GM23338 (cell line): ENCODE measurements at regions not wholly inside any gene's neighbourhood (a gene's known extent, or its start where the extent isn't known, plus 50 kb on each side); places are given as distances from the start of the nearest gene placed in this dataset.

ENCODE experiments used
- ATAC-seq: fragments of 200-7000 bp; cut with Tn5 transposase; 3 replicates; pipeline ENCODE4 v1.9.1; 2020
- DNase-seq: peaks from one replicate; pipeline ENCODE4 v3.0.0-alpha.2; 2015; ENCODE audit warnings: low spot score
- H2AFZ ChIP-seq: fragments of 200-600 bp; sonication (generic); 2 replicates; pipeline ENCODE4 v1.8.0; 2016; ENCODE audit warnings: antibody characterized with exemption, mild to moderate bottlenecking, moderate library complexity
- H3F3A ChIP-seq: fragments of 200-600 bp; sonication (generic); replicated peaks from 2 replicates; pipeline ENCODE4 v1.8.0; 2017; ENCODE audit warnings: antibody characterized with exemption, mixed run types, low read depth
- H3K27ac ChIP-seq: fragments of 200-600 bp; sonication (generic); 2 replicates; pipeline ENCODE4 v1.6.1; 2016; ENCODE audit warnings: low read depth
- H3K27me3 ChIP-seq: fragments of 200-600 bp; sonication (generic); 2 replicates; pipeline ENCODE4 v1.8.0; 2016; ENCODE audit warnings: mild to moderate bottlenecking, mixed run types, moderate library complexity; ENCODE audit not compliant: insufficient read depth
- H3K36me3 ChIP-seq: fragments of 200-600 bp; sonication (generic); 2 replicates; pipeline ENCODE4 v1.8.0; 2016; ENCODE audit warnings: mild to moderate bottlenecking; ENCODE audit not compliant: insufficient read depth
- H3K4me1 ChIP-seq: fragments of 200-600 bp; sonication (generic); 2 replicates; pipeline ENCODE4 v1.8.0; 2016; ENCODE audit warnings: mild to moderate bottlenecking, moderate library complexity; ENCODE audit not compliant: insufficient read depth
- H3K4me2 ChIP-seq: fragments of 200-600 bp; sonication (generic); 2 replicates; pipeline ENCODE4 v1.7.1; 2017; ENCODE audit warnings: mixed run types
- H3K4me3 ChIP-seq: fragments of 200-600 bp; sonication (generic); 2 replicates; pipeline ENCODE4 v1.6.1; 2016; ENCODE audit warnings: mixed run types
- H3K79me2 ChIP-seq: fragments of 200-600 bp; sonication (generic); replicated peaks from 2 replicates; pipeline ENCODE4 v1.8.0; 2017; ENCODE audit warnings: mild to moderate bottlenecking; ENCODE audit not compliant: insufficient read depth
- H3K9me2 ChIP-seq: fragments of 200-600 bp; sonication (generic); 2 replicates; pipeline ENCODE4 v1.8.0; 2017; ENCODE audit not compliant: insufficient read depth
- H4K20me1 ChIP-seq: fragments of 200-600 bp; sonication (generic); replicated peaks from 2 replicates; pipeline ENCODE4 v1.8.0; 2017; ENCODE audit warnings: mild to moderate bottlenecking; ENCODE audit not compliant: insufficient read depth
- H3K27ac Mint-ChIP-seq: 2 replicates; pipeline ENCODE4 v1.8.0; 2020; ENCODE audit warnings: inconsistent platforms, mild to moderate bottlenecking, moderate library complexity, mixed read lengths
- H3K27me3 Mint-ChIP-seq: 3 replicates; pipeline ENCODE4 v1.8.0; 2022; ENCODE audit warnings: low read depth, mild to moderate bottlenecking, moderate library complexity, mixed read lengths, inconsistent platforms; ENCODE audit not compliant: insufficient read depth, poor library complexity
- H3K36me3 Mint-ChIP-seq: 3 replicates; pipeline ENCODE4 v1.8.0; 2021; ENCODE audit warnings: low read depth, mild to moderate bottlenecking, inconsistent platforms, moderate library complexity, mixed read lengths
- H3K4me1 Mint-ChIP-seq: 3 replicates; pipeline ENCODE4 v1.8.0; 2020; ENCODE audit warnings: mild to moderate bottlenecking, inconsistent platforms, mixed read lengths
- H3K4me3 Mint-ChIP-seq: 3 replicates; pipeline ENCODE4 v1.8.0; 2021; ENCODE audit warnings: moderate library complexity, mild to moderate bottlenecking, inconsistent platforms, mixed read lengths
- H3K9me3 Mint-ChIP-seq: 3 replicates; pipeline ENCODE4 v1.8.0; 2020; ENCODE audit warnings: moderate library complexity, mild to moderate bottlenecking, inconsistent platforms, mixed read lengths
- JUNB ChIP-seq: IDR thresholded peaks from one replicate; pipeline ENCODE4 v1.6.1; 2016; ENCODE audit warnings: antibody characterized with exemption; ENCODE audit not compliant: unreplicated experiment
- NANOG ChIP-seq: IDR thresholded peaks from 2 replicates; pipeline ENCODE4 v1.6.1; 2016; ENCODE audit warnings: antibody characterized with exemption, borderline replicate concordance
- ZNF331 ChIP-seq: fragments of 250-450 bp; sonication (Bioruptor Pico); IDR thresholded peaks from 2 replicates; pipeline ENCODE4 v1.5.0; 2020; ENCODE audit warnings: low read depth, mild to moderate bottlenecking, moderate library complexity
- TF ChIP-seq, protein P1 (sequence below): fragments of 250-450 bp; sonication (Bioruptor Pico); IDR thresholded peaks from 2 replicates; pipeline ENCODE4 v1.5.0; 2020; ENCODE audit warnings: mild to moderate bottlenecking, moderate library complexity
- TF ChIP-seq, protein P2 (sequence below): IDR thresholded peaks from 2 replicates; pipeline ENCODE4 v1.6.1; 2016; ENCODE audit warnings: antibody characterized with exemption

DNA sequence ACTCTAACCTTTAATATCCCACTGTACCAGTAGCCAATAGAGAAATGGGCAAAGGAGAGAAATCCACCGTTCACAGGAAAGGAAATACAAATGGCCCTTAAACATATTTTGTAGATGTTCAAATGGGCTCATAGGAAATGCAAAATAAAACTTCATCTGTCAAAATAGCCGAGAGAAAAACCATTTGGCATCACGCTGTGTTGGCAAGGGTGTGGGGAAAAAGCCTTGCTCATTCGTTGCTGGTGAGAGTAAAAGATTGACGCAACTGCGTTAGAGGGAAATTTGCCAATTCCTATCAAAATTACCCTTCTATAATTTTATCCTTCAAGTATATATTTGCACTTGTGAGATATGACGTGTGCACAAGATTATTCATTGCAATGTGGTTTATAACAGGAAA is 131.9 kb downstream of the EIF4E start (continued):
- TF ChIP-seq, protein P1, sequence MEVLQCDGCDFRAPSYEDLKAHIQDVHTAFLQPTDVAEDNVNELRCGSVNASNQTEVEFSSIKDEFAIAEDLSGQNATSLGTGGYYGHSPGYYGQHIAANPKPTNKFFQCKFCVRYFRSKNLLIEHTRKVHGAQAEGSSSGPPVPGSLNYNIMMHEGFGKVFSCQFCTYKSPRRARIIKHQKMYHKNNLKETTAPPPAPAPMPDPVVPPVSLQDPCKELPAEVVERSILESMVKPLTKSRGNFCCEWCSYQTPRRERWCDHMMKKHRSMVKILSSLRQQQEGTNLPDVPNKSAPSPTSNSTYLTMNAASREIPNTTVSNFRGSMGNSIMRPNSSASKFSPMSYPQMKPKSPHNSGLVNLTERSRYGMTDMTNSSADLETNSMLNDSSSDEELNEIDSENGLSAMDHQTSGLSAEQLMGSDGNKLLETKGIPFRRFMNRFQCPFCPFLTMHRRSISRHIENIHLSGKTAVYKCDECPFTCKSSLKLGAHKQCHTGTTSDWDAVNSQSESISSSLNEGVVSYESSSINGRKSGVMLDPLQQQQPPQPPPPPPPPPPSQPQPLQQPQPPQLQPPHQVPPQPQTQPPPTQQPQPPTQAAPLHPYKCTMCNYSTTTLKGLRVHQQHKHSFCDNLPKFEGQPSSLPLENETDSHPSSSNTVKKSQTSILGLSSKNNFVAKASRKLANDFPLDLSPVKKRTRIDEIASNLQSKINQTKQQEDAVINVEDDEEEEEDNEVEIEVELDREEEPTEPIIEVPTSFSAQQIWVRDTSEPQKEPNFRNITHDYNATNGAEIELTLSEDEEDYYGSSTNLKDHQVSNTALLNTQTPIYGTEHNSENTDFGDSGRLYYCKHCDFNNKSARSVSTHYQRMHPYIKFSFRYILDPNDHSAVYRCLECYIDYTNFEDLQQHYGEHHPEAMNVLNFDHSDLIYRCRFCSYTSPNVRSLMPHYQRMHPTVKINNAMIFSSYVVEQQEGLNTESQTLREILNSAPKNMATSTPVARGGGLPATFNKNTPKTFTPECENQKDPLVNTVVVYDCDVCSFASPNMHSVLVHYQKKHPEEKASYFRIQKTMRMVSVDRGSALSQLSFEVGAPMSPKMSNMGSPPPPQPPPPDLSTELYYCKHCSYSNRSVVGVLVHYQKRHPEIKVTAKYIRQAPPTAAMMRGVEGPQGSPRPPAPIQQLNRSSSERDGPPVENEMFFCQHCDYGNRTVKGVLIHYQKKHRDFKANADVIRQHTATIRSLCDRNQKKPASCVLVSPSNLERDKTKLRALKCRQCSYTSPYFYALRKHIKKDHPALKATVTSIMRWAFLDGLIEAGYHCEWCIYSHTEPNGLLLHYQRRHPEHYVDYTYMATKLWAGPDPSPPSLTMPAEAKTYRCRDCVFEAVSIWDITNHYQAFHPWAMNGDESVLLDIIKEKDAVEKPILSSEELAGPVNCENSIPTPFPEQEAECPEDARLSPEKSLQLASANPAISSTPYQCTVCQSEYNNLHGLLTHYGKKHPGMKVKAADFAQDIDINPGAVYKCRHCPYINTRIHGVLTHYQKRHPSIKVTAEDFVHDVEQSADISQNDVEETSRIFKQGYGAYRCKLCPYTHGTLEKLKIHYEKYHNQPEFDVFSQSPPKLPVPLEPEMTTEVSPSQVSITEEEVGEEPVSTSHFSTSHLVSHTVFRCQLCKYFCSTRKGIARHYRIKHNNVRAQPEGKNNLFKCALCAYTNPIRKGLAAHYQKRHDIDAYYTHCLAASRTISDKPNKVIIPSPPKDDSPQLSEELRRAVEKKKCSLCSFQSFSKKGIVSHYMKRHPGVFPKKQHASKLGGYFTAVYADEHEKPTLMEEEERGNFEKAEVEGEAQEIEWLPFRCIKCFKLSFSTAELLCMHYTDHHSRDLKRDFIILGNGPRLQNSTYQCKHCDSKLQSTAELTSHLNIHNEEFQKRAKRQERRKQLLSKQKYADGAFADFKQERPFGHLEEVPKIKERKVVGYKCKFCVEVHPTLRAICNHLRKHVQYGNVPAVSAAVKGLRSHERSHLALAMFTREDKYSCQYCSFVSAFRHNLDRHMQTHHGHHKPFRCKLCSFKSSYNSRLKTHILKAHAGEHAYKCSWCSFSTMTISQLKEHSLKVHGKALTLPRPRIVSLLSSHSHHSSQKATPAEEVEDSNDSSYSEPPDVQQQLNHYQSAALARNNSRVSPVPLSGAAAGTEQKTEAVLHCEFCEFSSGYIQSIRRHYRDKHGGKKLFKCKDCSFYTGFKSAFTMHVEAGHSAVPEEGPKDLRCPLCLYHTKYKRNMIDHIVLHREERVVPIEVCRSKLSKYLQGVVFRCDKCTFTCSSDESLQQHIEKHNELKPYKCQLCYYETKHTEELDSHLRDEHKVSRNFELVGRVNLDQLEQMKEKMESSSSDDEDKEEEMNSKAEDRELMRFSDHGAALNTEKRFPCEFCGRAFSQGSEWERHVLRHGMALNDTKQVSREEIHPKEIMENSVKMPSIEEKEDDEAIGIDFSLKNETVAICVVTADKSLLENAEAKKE (CRISPR knock-in tag), result no peak
- TF ChIP-seq NANOG, result no peak

DNA sequence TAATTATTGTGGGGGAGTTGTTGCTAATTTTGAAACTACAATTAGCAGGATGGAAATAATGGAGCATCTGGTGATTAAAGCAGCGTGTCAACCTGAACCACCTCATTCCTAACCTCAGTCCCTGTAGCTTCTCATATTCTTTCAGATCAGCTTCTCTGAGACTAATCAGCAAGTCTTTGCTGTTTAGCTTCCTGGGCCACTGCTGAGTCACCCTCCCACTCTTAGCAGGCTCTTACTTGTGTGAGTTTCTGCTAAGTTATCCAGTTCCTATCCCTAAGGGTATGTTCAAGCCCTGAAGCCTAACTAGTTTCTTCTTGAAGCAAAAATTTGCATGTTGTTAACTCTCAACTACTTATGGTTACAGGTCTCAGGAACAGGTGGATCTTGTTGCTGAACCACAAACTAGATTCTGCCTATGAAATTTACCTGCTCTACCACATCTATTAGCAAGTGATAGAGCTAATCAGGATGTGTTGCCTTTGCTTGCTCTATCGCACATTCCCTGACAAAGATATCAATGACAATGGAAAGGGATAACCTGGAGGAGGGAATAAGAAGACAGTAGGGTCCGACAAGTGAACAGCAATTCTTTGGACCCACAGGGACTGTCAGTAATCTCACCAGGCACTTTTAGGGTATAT is 134.2 kb downstream of the EIF4E start:
- Histone ChIP-seq H2AFZ (0 out of 2 replicates have a peak overlapping the region, but pooled peaks have one; percentile 12), H3K4me1 (peaks cover 19% of the 10 kb centered on the region), H3K27ac (no peak overlapping the region), H3K9me2 (peaks cover 4% of the 10 kb centered on the region; the same call in 1 of the 2 replicates), H3K27me3 (no peaks in the 10 kb centered on the region), H3K4me2 (peak overlapping the region; percentile 4; the same call in 1 of the 2 replicates), H3K79me2 (no peaks in the 10 kb centered on the region), H3K4me3 (no peak overlapping the region), H3F3A (no peaks in the 10 kb centered on the region), H4K20me1 (no peaks in the 10 kb centered on the region), H3K36me3 (no peaks in the 10 kb centered on the region)
- H3K4me1 Mint-ChIP-seq, result peaks cover 24% of the 10 kb centered on the region
- H3K27ac Mint-ChIP-seq, result peak overlapping the region; percentile 36
- H3K27me3 Mint-ChIP-seq, result peaks cover 4% of the 10 kb centered on the region
- no peak overlapping the region for H3K4me3 Mint-ChIP-seq
- no peaks in the 10 kb centered on the region for H3K9me3 Mint-ChIP-seq
- ATAC-seq (peak; percentile 65), DNase-seq (peak; percentile 28)
- TF ChIP-seq JUNB, result no peak
- TF ChIP-seq, protein P2, sequence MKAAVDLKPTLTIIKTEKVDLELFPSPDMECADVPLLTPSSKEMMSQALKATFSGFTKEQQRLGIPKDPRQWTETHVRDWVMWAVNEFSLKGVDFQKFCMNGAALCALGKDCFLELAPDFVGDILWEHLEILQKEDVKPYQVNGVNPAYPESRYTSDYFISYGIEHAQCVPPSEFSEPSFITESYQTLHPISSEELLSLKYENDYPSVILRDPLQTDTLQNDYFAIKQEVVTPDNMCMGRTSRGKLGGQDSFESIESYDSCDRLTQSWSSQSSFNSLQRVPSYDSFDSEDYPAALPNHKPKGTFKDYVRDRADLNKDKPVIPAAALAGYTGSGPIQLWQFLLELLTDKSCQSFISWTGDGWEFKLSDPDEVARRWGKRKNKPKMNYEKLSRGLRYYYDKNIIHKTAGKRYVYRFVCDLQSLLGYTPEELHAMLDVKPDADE, result no peak
- no peak for TF ChIP-seq ZNF331 (CRISPR knock-in tag)
- H3K36me3 Mint-ChIP-seq, result no peaks in the 10 kb centered on the region
